ENCODE measurements at regions not wholly inside any gene's neighbourhood (a gene's known extent, or its start where the extent isn't known, plus 50 kb on each side); places are given as distances from the start of the nearest gene placed in this dataset.
"Not testable (repeated sequence)": the region's sequence is repeated elsewhere in the genome, so short reads cannot be mapped to it uniquely, and the experiment has no call there.

DNA sequence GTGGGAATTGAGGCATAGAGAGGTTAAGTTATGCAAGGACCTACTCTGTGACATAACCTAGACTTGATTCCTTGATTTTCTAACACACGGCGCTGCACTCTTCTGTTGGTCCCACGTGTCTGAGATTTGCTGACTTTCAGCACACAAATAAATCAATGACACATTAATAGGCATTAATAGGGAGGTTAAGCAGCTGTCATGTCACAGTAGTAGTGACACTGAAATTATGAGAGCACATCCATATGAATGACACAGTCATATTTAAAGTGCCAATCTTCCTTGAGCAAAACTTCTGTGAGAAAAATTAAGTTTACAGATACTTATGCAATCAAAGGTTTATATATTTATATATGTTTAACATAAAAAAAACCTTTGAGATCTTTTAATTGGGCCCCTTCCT is 805.4 kb upstream of the SORCS1 start:
- CTCF ChIA-PET, result no interaction called here
- peaks cover 10% of the 10 kb centered on the region for H3K9me3 Mint-ChIP-seq
- DNase-seq, result no peak
- no peaks in the 10 kb centered on the region for H3K27me3 Mint-ChIP-seq
- no peaks in the 10 kb centered on the region for H3K36me3 Mint-ChIP-seq
- H3K4me3 Mint-ChIP-seq, result no peak overlapping the region
- no peaks in the 10 kb centered on the region for H3K4me1 Mint-ChIP-seq
- no peak overlapping the region for H3K27ac Mint-ChIP-seq

DNA sequence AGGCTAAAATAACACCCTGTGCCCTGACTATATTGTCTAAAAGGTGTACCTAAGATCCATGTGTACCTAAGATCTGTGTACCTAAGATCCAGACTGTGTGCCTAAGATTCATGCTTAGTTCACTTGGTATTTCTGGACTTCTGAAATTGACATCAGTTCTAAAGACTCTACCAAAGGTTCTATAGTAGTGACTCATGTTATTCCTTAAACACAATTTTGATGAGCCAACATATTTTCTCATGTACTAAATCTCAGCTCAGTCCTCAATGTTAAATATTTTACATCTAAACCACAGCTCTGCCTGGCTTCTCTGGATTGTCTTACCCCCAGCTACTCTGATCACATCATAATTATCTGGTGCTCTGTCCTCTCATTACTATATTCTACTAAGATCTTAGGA is 802.3 kb upstream of the SORCS1 start:
- Mint-ChIP-seq H3K27ac (no peak overlapping the region), H3K4me1 (no peaks in the 10 kb centered on the region), H3K36me3 (no peaks in the 10 kb centered on the region), H3K9me3 (peaks cover 16% of the 10 kb centered on the region), H3K4me3 (no peak overlapping the region), H3K27me3 (no peaks in the 10 kb centered on the region)
- no peak for DNase-seq
- CTCF ChIA-PET, result no interaction called here

DNA sequence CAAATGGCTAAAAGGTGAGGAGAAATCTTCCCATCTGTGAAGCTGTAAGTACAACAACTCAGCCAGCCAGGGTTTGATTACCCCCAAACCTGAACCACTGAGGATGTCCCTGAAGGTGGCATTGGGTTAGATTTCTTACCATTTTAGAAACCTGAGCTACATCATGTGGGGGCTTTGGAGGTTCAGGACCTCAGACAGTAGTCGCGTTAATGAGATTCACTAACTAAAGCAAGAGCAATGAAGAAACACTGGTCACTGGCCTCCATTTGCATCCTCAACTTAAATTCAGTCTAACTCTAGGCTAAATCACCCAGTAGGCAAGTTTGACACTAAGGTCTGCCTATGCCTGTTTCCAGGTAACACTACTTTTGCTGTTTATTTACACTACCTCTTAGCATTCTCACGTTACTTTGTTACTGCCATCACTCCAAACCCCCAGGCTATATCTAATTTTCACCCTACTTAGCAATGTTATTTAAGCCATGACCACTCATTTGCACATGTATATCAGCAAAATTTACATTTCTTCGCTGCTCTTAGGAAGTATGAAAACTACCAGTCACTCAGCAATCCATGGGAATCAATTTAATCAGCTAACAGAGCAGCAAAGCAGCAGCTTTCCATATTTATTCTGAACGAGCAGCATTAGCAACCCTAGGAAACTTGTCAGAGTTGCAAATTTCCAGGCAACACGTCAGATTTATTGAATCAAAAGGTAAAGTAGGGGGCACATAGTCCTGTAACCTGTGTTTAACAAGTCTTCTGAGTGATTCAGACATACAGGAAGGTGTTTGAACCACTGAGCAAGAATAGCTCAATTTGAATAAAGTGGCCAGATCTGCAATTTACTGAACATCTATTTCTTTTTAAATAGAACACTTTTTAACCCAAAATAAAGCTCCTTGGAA is 788.4 kb upstream of the SORCS1 start:
- H3K4me1 Mint-ChIP-seq, result no peaks in the 10 kb centered on the region
- CTCF ChIA-PET, result no interaction called here

DNA sequence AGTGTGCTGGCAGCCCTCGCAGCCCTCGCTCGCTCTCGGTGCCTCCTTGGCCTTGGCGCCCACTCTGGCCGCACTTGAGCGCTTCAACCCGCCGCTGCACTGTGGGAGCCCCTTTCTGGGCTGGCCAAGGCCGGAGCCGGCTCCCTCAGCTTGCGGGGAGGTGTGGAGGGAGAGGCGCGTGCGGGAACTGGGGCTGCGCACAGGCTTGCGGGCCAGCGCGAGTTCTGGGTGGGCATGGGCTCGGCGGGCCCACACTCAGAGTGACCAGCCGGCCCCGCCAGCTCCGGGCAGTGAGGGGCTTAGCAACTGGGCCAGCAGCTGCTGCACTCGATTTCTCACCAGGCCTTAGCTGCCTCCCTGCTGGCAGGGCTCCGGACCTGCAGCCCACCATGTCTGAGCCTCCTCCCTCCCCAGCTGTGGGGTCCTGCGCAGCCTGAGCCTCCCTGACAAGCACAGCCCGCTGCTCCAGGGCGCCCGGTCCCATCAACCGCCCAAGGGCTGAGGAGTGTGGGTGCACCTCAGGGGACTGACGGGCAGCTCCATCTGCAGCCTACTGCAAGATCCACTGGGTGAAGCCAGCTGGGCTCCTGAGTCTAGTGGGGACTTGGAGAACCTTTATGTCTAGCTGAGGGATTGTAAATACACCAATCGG is 786.0 kb upstream of the SORCS1 start:
- H3K4me3 Mint-ChIP-seq, H3K27ac Mint-ChIP-seq, H3K4me1 Mint-ChIP-seq, H3K27me3 Mint-ChIP-seq, H3K36me3 Mint-ChIP-seq, DNase-seq, CTCF ChIA-PET: not testable (repeated sequence)
- H3K9me3 Mint-ChIP-seq, result peaks cover 17% of the 10 kb centered on the region

More for the DNA sequence above, 788.4 kb upstream of the SORCS1 start:
- no peak for DNase-seq
- no peaks in the 10 kb centered on the region for H3K36me3 Mint-ChIP-seq
- no peaks in the 10 kb centered on the region for H3K27me3 Mint-ChIP-seq
- peaks cover 19% of the 10 kb centered on the region for H3K9me3 Mint-ChIP-seq
- no peak overlapping the region for H3K27ac Mint-ChIP-seq
- no peak overlapping the region for H3K4me3 Mint-ChIP-seq

DNA sequence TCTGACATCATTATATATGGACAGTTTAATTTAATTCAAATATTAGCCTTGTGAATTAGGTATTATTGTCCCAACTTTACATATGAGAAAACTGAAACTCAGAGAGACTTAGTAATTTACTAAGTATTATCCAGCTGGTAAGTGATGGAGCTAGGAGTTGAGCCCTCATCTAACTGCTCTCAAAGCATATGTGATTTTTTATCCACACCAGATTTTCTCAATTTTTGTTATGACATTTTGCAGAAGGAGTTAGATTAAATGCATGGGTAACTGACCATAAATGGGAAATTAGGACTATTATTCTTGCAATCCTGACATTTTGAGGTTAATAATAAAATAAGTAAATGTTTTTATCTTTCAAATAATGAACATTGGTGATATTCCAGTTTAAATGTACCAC is 778.3 kb upstream of the SORCS1 start:
- Mint-ChIP-seq H3K9me3 (peaks cover 15% of the 10 kb centered on the region), H3K36me3 (no peaks in the 10 kb centered on the region), H3K27me3 (no peaks in the 10 kb centered on the region), H3K27ac (no peak overlapping the region), H3K4me3 (no peak overlapping the region), H3K4me1 (no peaks in the 10 kb centered on the region)
- CTCF ChIA-PET, result no interaction called here
- DNase-seq, result no peak

DNA sequence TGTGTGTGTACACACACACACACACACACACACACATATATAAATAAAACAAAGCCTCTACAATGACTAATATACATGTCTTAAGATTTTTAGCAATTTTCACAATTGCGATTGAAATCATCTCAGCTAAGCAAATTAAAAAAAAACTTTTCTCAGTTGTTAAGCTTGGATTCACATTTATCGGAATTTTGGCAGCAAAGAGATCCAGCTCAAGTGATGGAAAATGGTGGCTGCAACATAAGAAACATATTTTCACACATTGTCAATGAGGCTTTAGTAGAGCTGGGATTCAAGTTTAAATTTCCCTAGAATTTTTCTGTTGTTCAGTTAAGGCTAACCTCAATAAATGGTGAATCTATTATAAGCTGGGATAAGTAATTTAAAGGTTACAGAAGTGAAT is 768.6 kb upstream of the SORCS1 start:
- Mint-ChIP-seq H3K27ac (no peak overlapping the region), H3K36me3 (no peaks in the 10 kb centered on the region), H3K4me3 (no peak overlapping the region), H3K9me3 (peaks cover 7% of the 10 kb centered on the region), H3K27me3 (no peaks in the 10 kb centered on the region), H3K4me1 (no peaks in the 10 kb centered on the region)
- CTCF ChIA-PET, result no interaction called here
- no peak for DNase-seq

DNA sequence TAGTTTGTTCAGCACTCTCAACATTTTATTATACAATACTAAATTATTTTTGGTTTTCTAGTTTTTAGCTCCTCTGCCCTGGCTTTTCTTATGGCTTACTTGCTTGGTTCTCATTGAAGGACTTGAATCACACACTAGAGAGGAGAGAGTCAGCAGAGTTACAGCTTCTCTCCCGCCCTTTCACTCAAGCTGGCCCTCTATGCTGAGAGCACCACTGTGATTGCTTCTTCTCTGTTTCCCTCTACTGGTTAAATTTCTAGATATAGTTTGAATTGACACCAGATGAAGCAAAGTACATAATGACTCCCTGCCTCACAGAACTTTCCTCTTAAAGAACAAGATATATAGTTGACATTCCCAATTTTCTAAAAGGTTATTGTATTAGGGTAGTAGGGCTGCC is 767.3 kb upstream of the SORCS1 start:
- CTCF ChIA-PET, result interaction anchor here (0.6 kb wide), 1 partner anchor 618 kb away, joined by 3 read pairs; no protein-coding TSS in a partner anchor
- peaks cover 4% of the 10 kb centered on the region for H3K9me3 Mint-ChIP-seq
- H3K4me3 Mint-ChIP-seq, result no peak overlapping the region
- H3K27me3 Mint-ChIP-seq, result no peaks in the 10 kb centered on the region
- no peak for DNase-seq
- no peaks in the 10 kb centered on the region for H3K36me3 Mint-ChIP-seq
- no peak overlapping the region for H3K27ac Mint-ChIP-seq
- no peaks in the 10 kb centered on the region for H3K4me1 Mint-ChIP-seq

DNA sequence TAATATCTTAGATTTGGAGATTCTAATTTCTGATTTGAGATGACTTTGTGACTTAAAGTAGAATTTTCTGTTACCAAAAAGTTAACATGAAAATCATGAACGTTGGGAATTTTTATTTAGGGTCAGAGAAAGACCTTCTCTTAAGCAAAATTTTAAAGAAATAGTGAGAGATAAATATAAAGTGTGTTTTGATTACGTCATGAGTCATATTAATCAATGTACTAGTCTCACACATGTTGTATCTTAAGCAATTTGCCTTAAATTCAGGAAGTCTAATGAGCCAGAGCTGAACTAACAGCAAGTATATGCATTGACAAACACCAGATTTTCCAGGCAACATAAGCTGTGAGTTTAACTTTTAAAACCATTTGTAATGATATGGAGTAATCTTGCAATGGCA is 765.5 kb upstream of the SORCS1 start:
- no peak for DNase-seq
- Mint-ChIP-seq H3K27ac (no peak overlapping the region), H3K9me3 (peaks cover 4% of the 10 kb centered on the region), H3K27me3 (no peaks in the 10 kb centered on the region), H3K4me1 (no peaks in the 10 kb centered on the region), H3K4me3 (no peak overlapping the region), H3K36me3 (no peaks in the 10 kb centered on the region)
- CTCF ChIA-PET, result no interaction called here

DNA sequence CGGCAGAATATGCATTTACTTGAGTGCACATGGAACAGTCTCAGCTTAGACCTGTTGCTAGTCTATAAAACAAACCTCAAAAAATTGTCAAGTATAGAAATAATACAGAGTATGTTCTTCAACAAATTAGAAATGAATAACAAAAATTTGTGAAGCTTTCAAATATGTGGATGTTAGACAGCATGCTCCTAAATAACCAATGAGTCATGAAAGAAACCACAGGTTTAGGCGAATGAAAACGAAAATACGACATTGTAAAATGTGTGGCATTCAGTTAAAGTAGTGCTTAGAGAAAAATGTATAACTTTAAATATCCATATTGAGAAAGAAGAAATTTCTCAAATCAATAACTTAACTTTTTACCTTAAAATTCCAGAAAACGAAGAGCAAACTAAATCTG is 760.0 kb upstream of the SORCS1 start:
- CTCF ChIA-PET, result no interaction called here
- no peak overlapping the region for H3K27ac Mint-ChIP-seq
- H3K27me3 Mint-ChIP-seq, result no peaks in the 10 kb centered on the region
- H3K4me3 Mint-ChIP-seq, result no peak overlapping the region
- no peak for DNase-seq
- no peaks in the 10 kb centered on the region for H3K4me1 Mint-ChIP-seq
- no peaks in the 10 kb centered on the region for H3K36me3 Mint-ChIP-seq
- peaks cover 8% of the 10 kb centered on the region for H3K9me3 Mint-ChIP-seq

DNA sequence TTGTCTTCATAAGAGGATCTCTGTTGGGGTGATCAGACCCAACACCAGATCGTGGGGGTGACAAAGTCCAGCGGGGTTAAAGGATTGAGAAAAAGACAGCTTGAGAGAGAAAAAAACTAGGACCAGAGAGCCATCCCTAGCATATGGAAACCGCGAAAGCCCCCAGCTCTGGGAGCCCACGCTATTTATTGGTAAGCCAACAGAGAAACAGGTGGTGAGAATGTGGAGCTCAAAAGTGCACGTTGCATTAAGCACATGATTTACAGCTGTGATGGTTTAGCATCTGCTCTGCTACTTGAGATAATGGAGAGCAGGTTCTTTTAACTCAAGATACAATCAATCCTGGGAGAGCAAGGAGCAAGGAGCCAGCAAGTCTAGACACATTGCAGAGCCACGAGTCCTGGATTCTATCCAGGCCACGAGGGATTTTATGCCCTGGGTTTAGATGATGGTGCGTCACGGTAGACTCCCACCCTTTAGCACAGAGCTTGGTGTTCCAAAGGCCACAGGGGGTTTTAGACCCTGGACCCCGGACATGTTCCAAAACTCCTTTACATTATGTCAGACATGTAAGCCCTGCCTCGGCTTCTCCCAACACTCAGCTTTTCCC is 755.2 kb upstream of the SORCS1 start:
- CTCF ChIA-PET, result no interaction called here
- Mint-ChIP-seq H3K4me1 (no peaks in the 10 kb centered on the region), H3K27me3 (peaks cover 6% of the 10 kb centered on the region), H3K9me3 (peaks cover 16% of the 10 kb centered on the region), H3K27ac (no peak overlapping the region), H3K36me3 (no peaks in the 10 kb centered on the region), H3K4me3 (no peak overlapping the region)
- DNase-seq, result no peak

DNA sequence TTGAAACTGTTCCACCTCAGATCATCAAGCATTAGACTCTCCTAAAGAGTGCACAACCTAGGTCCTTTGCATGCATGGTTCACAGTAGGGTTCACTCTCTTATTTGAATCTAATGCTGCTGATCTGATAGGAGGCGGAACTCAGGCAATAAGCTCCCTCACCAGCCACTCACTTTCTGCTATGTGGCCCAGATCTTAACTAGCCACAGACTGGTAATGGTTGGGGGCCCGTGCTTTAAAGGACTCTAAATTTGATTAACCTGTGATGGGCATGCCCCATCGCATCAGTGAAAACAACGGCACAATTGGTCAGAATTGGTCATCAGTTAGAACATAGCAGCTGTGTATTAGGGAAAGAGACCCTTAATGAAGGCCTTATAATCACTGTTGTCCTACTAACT is 753.7 kb upstream of the SORCS1 start:
- H3K4me1 Mint-ChIP-seq, result no peaks in the 10 kb centered on the region
- no peak for DNase-seq
- CTCF ChIA-PET, result no interaction called here
- no peak overlapping the region for H3K27ac Mint-ChIP-seq
- no peak overlapping the region for H3K4me3 Mint-ChIP-seq
- H3K9me3 Mint-ChIP-seq, result peaks cover 18% of the 10 kb centered on the region
- H3K36me3 Mint-ChIP-seq, result no peaks in the 10 kb centered on the region
- H3K27me3 Mint-ChIP-seq, result peaks cover 12% of the 10 kb centered on the region

DNA sequence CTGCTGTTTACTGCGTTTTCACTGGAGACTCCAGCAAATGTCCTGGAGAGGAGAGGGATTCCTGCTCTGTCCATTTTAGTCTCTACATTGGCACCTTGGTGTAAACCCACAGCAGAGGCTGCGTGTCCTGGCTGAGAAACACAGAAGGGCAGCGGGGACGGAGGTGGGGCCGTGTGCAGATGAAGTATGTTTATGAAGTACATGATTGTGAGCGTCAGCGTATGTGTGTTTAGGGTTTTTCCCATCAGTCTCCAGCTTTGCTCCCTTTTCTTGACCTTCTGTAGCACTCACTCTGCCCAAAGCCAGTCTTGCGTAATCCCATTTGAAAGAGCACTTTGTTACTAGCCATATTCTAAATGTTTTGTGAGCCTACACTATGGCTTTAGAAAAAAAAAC is 750.7 kb upstream of the SORCS1 start:
- peaks cover 12% of the 10 kb centered on the region for H3K27me3 Mint-ChIP-seq
- no peak overlapping the region for H3K4me3 Mint-ChIP-seq
- peaks cover 12% of the 10 kb centered on the region for H3K9me3 Mint-ChIP-seq
- CTCF ChIA-PET, result no interaction called here
- DNase-seq, result no peak
- no peaks in the 10 kb centered on the region for H3K36me3 Mint-ChIP-seq
- no peaks in the 10 kb centered on the region for H3K4me1 Mint-ChIP-seq
- H3K27ac Mint-ChIP-seq, result no peak overlapping the region

DNA sequence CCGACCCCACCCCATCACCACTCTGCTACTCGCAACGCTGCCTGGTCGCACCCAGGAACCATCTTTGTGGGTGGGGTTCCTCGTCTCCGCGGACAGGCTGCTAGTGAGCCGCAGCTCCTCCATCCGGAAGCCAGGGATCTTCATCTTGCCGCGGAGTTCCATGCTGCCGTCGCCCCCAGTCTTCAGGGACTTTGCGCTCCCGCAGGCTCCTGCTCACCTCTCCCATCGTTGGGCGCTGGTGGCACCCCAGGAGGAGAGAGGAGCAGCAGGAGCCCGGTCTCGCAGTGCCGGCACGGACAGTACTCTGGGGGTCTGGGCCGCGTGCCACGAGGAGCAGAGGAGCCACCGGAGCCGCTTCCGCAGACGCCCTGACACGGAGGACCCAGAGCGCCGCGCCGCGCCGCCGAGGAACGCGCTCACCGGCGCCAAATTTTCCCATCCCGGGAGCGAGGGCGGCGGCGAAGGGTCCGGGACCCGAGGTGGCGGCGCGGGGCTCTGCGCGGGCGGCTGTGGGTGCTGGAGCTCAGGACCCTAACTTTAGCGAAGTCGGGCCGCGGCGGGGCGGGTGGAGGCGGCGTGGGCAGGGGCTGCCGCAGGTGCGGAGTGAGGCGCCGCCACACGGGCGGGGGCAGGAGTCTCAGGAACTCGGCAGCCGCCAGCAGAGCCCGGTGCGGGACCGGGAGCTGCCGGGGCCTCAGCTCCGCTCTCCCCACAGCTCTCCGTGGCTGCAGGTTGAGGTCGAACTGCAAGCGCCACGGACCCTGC is 750.1 kb upstream of the SORCS1 start:
- H3K4me1 Mint-ChIP-seq, result no peaks in the 10 kb centered on the region
- H3K4me3 Mint-ChIP-seq, result no peak overlapping the region
- CTCF ChIA-PET, result no interaction called here
- H3K36me3 Mint-ChIP-seq, result no peaks in the 10 kb centered on the region
- H3K27ac Mint-ChIP-seq, result no peak overlapping the region
- H3K27me3 Mint-ChIP-seq, result peaks cover 12% of the 10 kb centered on the region
- peaks cover 12% of the 10 kb centered on the region for H3K9me3 Mint-ChIP-seq
- no peak for DNase-seq
